H1 (cell line): ENCODE measurements at regions not wholly inside any gene's neighbourhood (a gene's known extent, or its start where the extent isn't known, plus 50 kb on each side); places are given as distances from the start of the nearest gene placed in this dataset.

Source experiments
- CTCF ChIA-PET: fragments of 300-600 bp; sonication (Branson Sonifier 250); formaldehyde crosslinking; loops from one replicate; lab custom pipeline; 2021; ENCODE audit not compliant: partially characterized antibody; lab: Charles Lee
- POLR2A ChIA-PET: fragments of 300-600 bp; sonication (Branson Sonifier 250); formaldehyde crosslinking; loops from one replicate; lab custom pipeline; 2021; ENCODE audit warnings: inconsistent platforms; ENCODE audit not compliant: partially characterized antibody; lab: Charles Lee
- DNase-seq, 2 experiments: peaks; one replicate each; pipeline versions ENCODE4 v3.0.0 to v3.0.0-alpha.2; 2010 to 2022; ENCODE audit warnings: low spot score in 2 of 2, low read depth in 1 of 2, mixed read lengths in 1 of 2
- FAIRE-seq: peaks from 2 replicates; lab custom pipeline; 2011; peaks lifted over from hg19 to GRCh38; lab: Jason Lieb, UNC
- H2AFZ ChIP-seq: 2 replicates; pipeline ENCODE4 v1.8.1; 2012; ENCODE audit warnings: low read length, inconsistent platforms
- H2AK5ac ChIP-seq: 2 replicates; pipeline ENCODE4 v1.6.1; 2013; ENCODE audit warnings: low read depth, low read length
- H2BK120ac ChIP-seq: replicated peaks from 2 replicates; pipeline ENCODE3; 2013; ENCODE audit warnings: low read depth, low read length, inconsistent platforms
- H2BK12ac ChIP-seq: 2 replicates; pipeline ENCODE4 v1.6.1; 2013; ENCODE audit warnings: low read depth, low read length
- H2BK15ac ChIP-seq: 2 replicates; pipeline ENCODE4 v1.6.1; 2013; ENCODE audit warnings: low read length
- H2BK20ac ChIP-seq: 2 replicates; pipeline ENCODE4 v1.6.1; 2013; ENCODE audit warnings: low read length
- H2BK5ac ChIP-seq: 2 replicates; pipeline ENCODE4 v1.6.1; 2013; ENCODE audit warnings: low read depth, low read length
- H3K14ac ChIP-seq: 2 replicates; pipeline ENCODE4 v1.6.1; 2013; ENCODE audit warnings: inconsistent platforms; ENCODE audit not compliant: insufficient read length
- H3K18ac ChIP-seq: 2 replicates; pipeline ENCODE4 v1.6.1; 2013; ENCODE audit warnings: low read length; ENCODE audit errors: extremely low read depth
- H3K23ac ChIP-seq: 2 replicates; pipeline ENCODE4 v1.6.1; 2013; ENCODE audit warnings: inconsistent platforms; ENCODE audit not compliant: insufficient read length
- H3K23me2 ChIP-seq: 2 replicates; pipeline ENCODE4 v1.6.1; 2013; ENCODE audit warnings: low read depth, low read length
- H3K27ac ChIP-seq: 2 replicates; pipeline ENCODE4 v1.6.1; 2011; ENCODE audit warnings: low read depth, low read length, inconsistent platforms
- H3K27me3 ChIP-seq, 4 experiments: replicated peaks in 1 of 4; 1 replicate in 1 of 4; 2 replicates in 3 of 4; pipeline versions ENCODE4 v1.6.1 to v1.8.1; 2011 to 2013; ENCODE audit warnings: low read length in 3 of 4, mild to moderate bottlenecking in 3 of 4, inconsistent platforms in 2 of 4, mixed read lengths in 2 of 4, moderate library complexity in 1 of 4; ENCODE audit not compliant: control insufficient read depth in 3 of 4, insufficient read depth in 3 of 4; ENCODE audit errors: extremely low read depth in 1 of 4
- H3K36me3 ChIP-seq, 4 experiments: 2 replicates each; pipeline versions ENCODE4 v1.6.1 to v1.8.1; 2011 to 2013; ENCODE audit warnings: mild to moderate bottlenecking in 4 of 4, low read length in 3 of 4, moderate library complexity in 2 of 4, control low read depth in 1 of 4, inconsistent platforms in 1 of 4; ENCODE audit not compliant: insufficient read depth in 4 of 4, control insufficient read depth in 2 of 4
- H3K4ac ChIP-seq: replicated peaks from 2 replicates; pipeline ENCODE3; 2013; ENCODE audit warnings: low read length, low read depth, mixed read lengths, inconsistent platforms; ENCODE audit not compliant: insufficient read length
- H3K4me1 ChIP-seq, 4 experiments: replicated peaks in 1 of 4; 1 replicate in 1 of 4; 2 replicates in 3 of 4; pipeline versions ENCODE4 v1.6.1 to v1.8.1; 2011 to 2013; ENCODE audit warnings: low read length in 3 of 4, inconsistent platforms in 2 of 4, mixed read lengths in 1 of 4; ENCODE audit not compliant: insufficient read depth in 4 of 4, control insufficient read depth in 3 of 4
- H3K4me2 ChIP-seq, 2 experiments: 2 replicates each; pipeline versions ENCODE4 v1.6.1 to v1.8.1; 2011 to 2013; ENCODE audit warnings: low read depth in 2 of 2, low read length in 2 of 2, control low read depth in 1 of 2, inconsistent platforms in 1 of 2, mild to moderate bottlenecking in 1 of 2; ENCODE audit not compliant: insufficient read depth in 1 of 2
- H3K4me3 ChIP-seq, 4 experiments: fragments of 200-600, 300-600 bp in 1 of 4; sonication (generic), shearing (Covaris generic), sonication (Bioruptor Twin) in 1 of 4; 2 replicates each; pipeline versions ENCODE4 v1.5.1 to v1.8.1; 2011 to 2016; ENCODE audit warnings: low read length in 4 of 4, low read depth in 3 of 4, control low read depth in 2 of 4, inconsistent platforms in 2 of 4, mild to moderate bottlenecking in 2 of 4, mixed read lengths in 1 of 4, moderate library complexity in 1 of 4; ENCODE audit not compliant: insufficient read depth in 2 of 4; ENCODE audit errors: extremely low read depth in 1 of 4
- H3K56ac ChIP-seq: replicated peaks from 2 replicates; pipeline ENCODE3; 2013; ENCODE audit warnings: low read depth, mild to moderate bottlenecking, mixed read lengths, low read length, inconsistent platforms; ENCODE audit not compliant: insufficient read length
- H3K79me1 ChIP-seq: 2 replicates; pipeline ENCODE4 v1.6.1; 2013; ENCODE audit warnings: low read depth, low read length, control low read depth
- H3K79me2 ChIP-seq, 2 experiments: 2 replicates each; pipeline versions ENCODE4 v1.6.1 to v1.8.1; 2012 to 2013; ENCODE audit warnings: low read length in 2 of 2, mild to moderate bottlenecking in 2 of 2, inconsistent platforms in 1 of 2; ENCODE audit not compliant: insufficient read depth in 2 of 2, control insufficient read depth in 1 of 2
- H3K9ac ChIP-seq, 4 experiments: replicated peaks in 1 of 4; 1 replicate in 1 of 4; 2 replicates in 3 of 4; pipeline versions ENCODE4 v1.6.1 to v1.8.1; 2011 to 2013; ENCODE audit warnings: low read depth in 3 of 4, low read length in 3 of 4, control low read depth in 2 of 4, mild to moderate bottlenecking in 2 of 4, moderate library complexity in 2 of 4, inconsistent platforms in 1 of 4; ENCODE audit errors: extremely low read depth in 1 of 4
- H3K9me3 ChIP-seq, 2 experiments: 2 replicates each; pipeline versions ENCODE4 v1.6.1 to v1.8.1; 2012 to 2013; ENCODE audit warnings: mild to moderate bottlenecking in 2 of 2, moderate library complexity in 2 of 2, control low read depth in 1 of 2, inconsistent platforms in 1 of 2, low read depth in 1 of 2, low read length in 1 of 2, mixed read lengths in 1 of 2; ENCODE audit not compliant: insufficient read depth in 2 of 2
- H4K20me1 ChIP-seq, 2 experiments: replicated peaks in 1 of 2; 2 replicates each; pipeline versions ENCODE3 to v1.8.1; 2011 to 2013; ENCODE audit warnings: inconsistent platforms in 2 of 2, low read length in 2 of 2, mild to moderate bottlenecking in 1 of 2; ENCODE audit not compliant: insufficient read depth in 2 of 2, control insufficient read depth in 1 of 2
- H4K5ac ChIP-seq: 2 replicates; pipeline ENCODE4 v1.6.1; 2013; ENCODE audit warnings: low read length, low read depth, mixed read lengths, inconsistent platforms; ENCODE audit not compliant: insufficient read length
- H4K8ac ChIP-seq: 2 replicates; pipeline ENCODE4 v1.8.0; 2013; ENCODE audit warnings: mild to moderate bottlenecking, moderate library complexity, low read length, inconsistent platforms; ENCODE audit not compliant: insufficient read depth; ENCODE audit errors: extremely low read depth
- H4K91ac ChIP-seq: replicated peaks from 2 replicates; pipeline ENCODE3; 2013; ENCODE audit warnings: low read length, mixed read lengths, inconsistent platforms; ENCODE audit not compliant: insufficient read length
- RXRA ChIP-seq: IDR thresholded peaks from 2 replicates; pipeline ENCODE4 v1.6.1; 2011; ENCODE audit warnings: low read depth, mild to moderate bottlenecking, low read length, moderate library complexity; ENCODE audit not compliant: insufficient read depth
- TBP ChIP-seq: IDR thresholded peaks from 2 replicates; pipeline ENCODE4 v1.6.1; 2011; ENCODE audit warnings: low read depth, low read length, improper control_type of control experiment
- WGBS, 2 experiments: shearing (Covaris generic) in 1 of 2; methylation state at CpG; one replicate each; pipeline versions ENCODE4 v1.1.6 to v1.1.7; 2013 to 2015; ENCODE audit warnings: low lambda C conversion rate in 2 of 2, mixed read lengths in 2 of 2, inconsistent platforms in 1 of 2, low coverage in 1 of 2, missing lambda C conversion rate in 1 of 2; ENCODE audit not compliant: insufficient replicate concordance in 2 of 2, insufficient coverage in 1 of 2, insufficient read length in 1 of 2; ENCODE audit errors: extremely low coverage in 1 of 2, missing lambda C conversion rate in 1 of 2; 5-methylcytosine and 5-hydroxymethylcytosine counted together

GRCh38 chr2:226040344-226040900, 640.9 kb downstream of the NYAP2 start:
- H4K8ac ChIP-seq = no peak overlapping the region
- H3K18ac ChIP-seq = no peak overlapping the region
- no peaks in the 10 kb centered on the region for H3K79me1 ChIP-seq
- no peak overlapping the region for H2BK120ac ChIP-seq
- H3K4ac ChIP-seq = no peak overlapping the region
- H4K20me1 ChIP-seq = no peaks in the 10 kb centered on the region
- POLR2A ChIA-PET = no interaction called here
- 0 out of 2 replicates have a peak overlapping the region, but pooled peaks have one; percentile 50 for H2AFZ ChIP-seq
- H2BK12ac ChIP-seq = no peak overlapping the region
- no peak overlapping the region for H2AK5ac ChIP-seq
- WGBS, 2 experiments = 82% methylated on average over 2 of the region's 2 CpGs; no CpG with 5 or more reads in 1 of the 2 experiments
- H3K4me3 ChIP-seq = no peak overlapping the region
- no peaks in the 10 kb centered on the region for H3K27me3 ChIP-seq
- FAIRE-seq (no peak), DNase-seq (no peak)
- no peak overlapping the region; the same call in 1 of the 2 replicates for H2BK20ac ChIP-seq
- no peaks in the 10 kb centered on the region for H3K4me1 ChIP-seq
- no peak overlapping the region for H4K91ac ChIP-seq
- no peaks in the 10 kb centered on the region for H3K36me3 ChIP-seq
- no peak overlapping the region for H4K5ac ChIP-seq
- H3K79me2 ChIP-seq = no peaks in the 10 kb centered on the region
- H3K23ac ChIP-seq = no peak overlapping the region
- H3K23me2 ChIP-seq = no peaks in the 10 kb centered on the region
- no peaks in the 10 kb centered on the region for H3K9me3 ChIP-seq
- H3K56ac ChIP-seq = no peak overlapping the region
- no peak overlapping the region for H3K27ac ChIP-seq
- no peak overlapping the region for H3K4me2 ChIP-seq
- no peak overlapping the region for H2BK5ac ChIP-seq
- H3K14ac ChIP-seq = no peak overlapping the region
- CTCF ChIA-PET = interaction anchor here (0.6 to 1.2 kb wide), 4 partner anchors 16 to 641 kb away, joined by 3 to 6 read pairs (median 3); no protein-coding TSS in a partner anchor
- no peak overlapping the region for H3K9ac ChIP-seq
- no peak overlapping the region for H2BK15ac ChIP-seq
- no peak for TF ChIP-seq RXRA
- no peak for TF ChIP-seq TBP
